ENCODE measurements at regions not wholly inside any gene's neighbourhood (a gene's known extent, or its start where the extent isn't known, plus 50 kb on each side); places are given as distances from the start of the nearest gene placed in this dataset.

- Histone ChIP-seq H3K4me1 (ENCODE audit: insufficient read depth) (no peaks in the 10 kb centered on the region), H3K27ac (no peak overlapping the region), H4K20me1 (ENCODE audit: insufficient read depth, poor library complexity, severe bottlenecking) (no peaks in the 10 kb centered on the region), H3K9me2 (replicated peaks; ENCODE audit: insufficient read depth) (no peaks in the 10 kb centered on the region), H3K4me2 (no peak overlapping the region), H2AFZ (no peak overlapping the region), H3K36me3 (replicated peaks; ENCODE audit: insufficient read depth, low read depth) (no peaks in the 10 kb centered on the region), H3K9me3 (ENCODE audit: low read depth) (no peaks in the 10 kb centered on the region), H3K27me3 (no peaks in the 10 kb centered on the region), H3K79me2 (no peaks in the 10 kb centered on the region), H3K4me3 (no peak overlapping the region)
- TF ChIP-seq EZH2phosphoT487 (IDR thresholded peaks at IDR 0.05; ENCODE audit: low read depth, severe bottlenecking, unreplicated experiment) (no peak), EZH2 (IDR thresholded peaks at IDR 0.05; ENCODE audit: borderline replicate concordance) (no peak), CTCF (IDR thresholded peaks at IDR 0.05; ENCODE audit: poor library complexity) (no peak)
- 86% methylated on average over 1 of the region's 1 CpG for WGBS (ENCODE audit: low lambda C conversion rate, missing lambda C conversion rate)
- DNase-seq (ENCODE audit: low spot score) = no peak
Measured at GRCh38 chr11:82056450-82056849, 677.2 kb downstream of the FAM181B start.

GRCh38 chr11:82049199-82049598 lies 684.5 kb downstream of the FAM181B start:
- WGBS (ENCODE audit: low lambda C conversion rate, missing lambda C conversion rate) = 84% methylated on average over 3 of the region's 3 CpGs
- no peaks in the 10 kb centered on the region for H3K36me3 ChIP-seq (replicated peaks; ENCODE audit: insufficient read depth, low read depth)
- no peak overlapping the region for H3K27ac ChIP-seq
- H3K9me3 ChIP-seq (ENCODE audit: low read depth) = no peaks in the 10 kb centered on the region
- H3K4me3 ChIP-seq = no peak overlapping the region
- no peaks in the 10 kb centered on the region for H3K4me1 ChIP-seq (ENCODE audit: insufficient read depth)
- H3K4me2 ChIP-seq = no peak overlapping the region
- H3K9me2 ChIP-seq (replicated peaks; ENCODE audit: insufficient read depth) = no peaks in the 10 kb centered on the region
- H3K27me3 ChIP-seq = no peaks in the 10 kb centered on the region
- H3K79me2 ChIP-seq = no peaks in the 10 kb centered on the region
- H2AFZ ChIP-seq = no peak overlapping the region
- DNase-seq (ENCODE audit: low spot score) = no peak
- no peaks in the 10 kb centered on the region for H4K20me1 ChIP-seq (ENCODE audit: insufficient read depth, poor library complexity, severe bottlenecking)
- TF ChIP-seq CTCF (IDR thresholded peaks at IDR 0.05; ENCODE audit: poor library complexity) (no peak), EZH2 (IDR thresholded peaks at IDR 0.05; ENCODE audit: borderline replicate concordance) (no peak), EZH2phosphoT487 (IDR thresholded peaks at IDR 0.05; ENCODE audit: low read depth, severe bottlenecking, unreplicated experiment) (no peak)

GRCh38 chr11:82047200-82047599 lies 686.5 kb downstream of the FAM181B start:
- Histone ChIP-seq H3K79me2 (no peaks in the 10 kb centered on the region), H3K36me3 (replicated peaks; ENCODE audit: insufficient read depth, low read depth) (no peaks in the 10 kb centered on the region), H3K27me3 (no peaks in the 10 kb centered on the region), H3K27ac (no peak overlapping the region), H3K9me2 (replicated peaks; ENCODE audit: insufficient read depth) (no peaks in the 10 kb centered on the region), H3K4me1 (ENCODE audit: insufficient read depth) (no peaks in the 10 kb centered on the region), H4K20me1 (ENCODE audit: insufficient read depth, poor library complexity, severe bottlenecking) (no peaks in the 10 kb centered on the region), H3K4me2 (no peak overlapping the region), H3K4me3 (no peak overlapping the region), H2AFZ (no peak overlapping the region), H3K9me3 (ENCODE audit: low read depth) (no peaks in the 10 kb centered on the region)
- TF ChIP-seq CTCF (IDR thresholded peaks at IDR 0.05; ENCODE audit: poor library complexity) (no peak), EZH2phosphoT487 (IDR thresholded peaks at IDR 0.05; ENCODE audit: low read depth, severe bottlenecking, unreplicated experiment) (no peak), EZH2 (IDR thresholded peaks at IDR 0.05; ENCODE audit: borderline replicate concordance) (no peak)
- WGBS (ENCODE audit: low lambda C conversion rate, missing lambda C conversion rate) = 91% methylated on average over 1 of the region's 1 CpG
- no peak for DNase-seq (ENCODE audit: low spot score)

GRCh38 chr11:82046778-82047177 lies 686.9 kb downstream of the FAM181B start:
- H3K79me2 ChIP-seq = no peaks in the 10 kb centered on the region
- no peaks in the 10 kb centered on the region for H3K4me1 ChIP-seq (ENCODE audit: insufficient read depth)
- no peaks in the 10 kb centered on the region for H3K9me3 ChIP-seq (ENCODE audit: low read depth)
- no peaks in the 10 kb centered on the region for H3K36me3 ChIP-seq (replicated peaks; ENCODE audit: insufficient read depth, low read depth)
- H3K4me2 ChIP-seq = no peak overlapping the region
- DNase-seq (ENCODE audit: low spot score) = peak; percentile 13
- no peak overlapping the region for H2AFZ ChIP-seq
- H3K9me2 ChIP-seq (replicated peaks; ENCODE audit: insufficient read depth) = no peaks in the 10 kb centered on the region
- TF ChIP-seq EZH2phosphoT487 (IDR thresholded peaks at IDR 0.05; ENCODE audit: low read depth, severe bottlenecking, unreplicated experiment) (no peak), EZH2 (IDR thresholded peaks at IDR 0.05; ENCODE audit: borderline replicate concordance) (no peak), CTCF (IDR thresholded peaks at IDR 0.05; ENCODE audit: poor library complexity) (no peak)
- WGBS (ENCODE audit: low lambda C conversion rate, missing lambda C conversion rate) = 95% methylated on average over 1 of the region's 1 CpG
- H4K20me1 ChIP-seq (ENCODE audit: insufficient read depth, poor library complexity, severe bottlenecking) = no peaks in the 10 kb centered on the region
- no peak overlapping the region for H3K4me3 ChIP-seq
- no peaks in the 10 kb centered on the region for H3K27me3 ChIP-seq
- no peak overlapping the region for H3K27ac ChIP-seq
